Cardiac muscle cell (in vitro differentiated cells and primary cell): ENCODE measurements at regions not wholly inside any gene's neighbourhood (a gene's known extent, or its start where the extent isn't known, plus 50 kb on each side); places are given as distances from the start of the nearest gene placed in this dataset.

Source experiments
- DNase-seq, 2 donors: peaks; one replicate each; pipeline versions ENCODE4 v3.0.0 to v3.0.0-alpha.2; 2010 to 2017; ENCODE audit warnings: low read depth in 1 of 2, low spot score in 1 of 2
- H3K27ac ChIP-seq: fragments of 200-600 bp; sonication (generic); 2 replicates; pipeline ENCODE4 v1.5.1; 2016
- H3K27me3 ChIP-seq: fragments of 200-600 bp; sonication (generic); 2 replicates; pipeline ENCODE4 v1.6.0; 2016; ENCODE audit warnings: control low read depth
- H3K36me3 ChIP-seq: fragments of 200-600 bp; sonication (generic); 2 replicates; pipeline ENCODE4 v1.5.1; 2016; ENCODE audit warnings: control low read depth
- H3K4me1 ChIP-seq: fragments of 200-600 bp; sonication (generic); 2 replicates; pipeline ENCODE4 v1.8.1; 2017; ENCODE audit warnings: low read depth, mild to moderate bottlenecking, mixed run types
- H3K4me3 ChIP-seq: fragments of 200-600 bp; sonication (generic); 2 replicates; pipeline ENCODE4 v1.5.1; 2016; ENCODE audit warnings: mild to moderate bottlenecking
- H3K9me3 ChIP-seq: fragments of 200-600 bp; sonication (generic); 2 replicates; pipeline ENCODE4 v1.5.1; 2017; ENCODE audit warnings: low read depth, mild to moderate bottlenecking, control low read depth
- CTCF ChIP-seq: IDR thresholded peaks from 2 replicates; pipeline ENCODE4 v1.5.1; 2012; ENCODE audit warnings: low read depth, mild to moderate bottlenecking, low read length

GRCh38 chr3:190252080-190252479 is 70.2 kb downstream of the CLDN1 start:
- H3K9me3 ChIP-seq = no peaks in the 10 kb centered on the region
- no peaks in the 10 kb centered on the region for H3K27me3 ChIP-seq
- no peak overlapping the region for H3K4me3 ChIP-seq
- peak in 1 of 2 donors; percentile 90 for DNase-seq
- no peak overlapping the region for H3K27ac ChIP-seq
- no peaks in the 10 kb centered on the region for H3K4me1 ChIP-seq
- TF ChIP-seq CTCF = no peak
- H3K36me3 ChIP-seq = no peaks in the 10 kb centered on the region

GRCh38 chr3:190249414-190249813 is 72.8 kb downstream of the CLDN1 start:
- H3K4me3 ChIP-seq = no peak overlapping the region
- DNase-seq = no peak
- no peaks in the 10 kb centered on the region for H3K4me1 ChIP-seq
- no peak overlapping the region for H3K27ac ChIP-seq
- no peak for TF ChIP-seq CTCF
- H3K9me3 ChIP-seq = no peaks in the 10 kb centered on the region
- H3K36me3 ChIP-seq = no peaks in the 10 kb centered on the region
- H3K27me3 ChIP-seq = no peaks in the 10 kb centered on the region

GRCh38 chr3:190242147-190242546 is 80.1 kb downstream of the CLDN1 start:
- TF ChIP-seq CTCF = no peak
- Histone ChIP-seq H3K36me3 (no peaks in the 10 kb centered on the region), H3K9me3 (no peaks in the 10 kb centered on the region), H3K27me3 (no peaks in the 10 kb centered on the region), H3K27ac (no peak overlapping the region), H3K4me3 (no peak overlapping the region), H3K4me1 (no peaks in the 10 kb centered on the region)
- DNase-seq = no peak

- Histone ChIP-seq H3K36me3 (no peaks in the 10 kb centered on the region), H3K27me3 (no peaks in the 10 kb centered on the region), H3K9me3 (no peaks in the 10 kb centered on the region), H3K4me3 (no peak overlapping the region), H3K27ac (no peak overlapping the region), H3K4me1 (no peaks in the 10 kb centered on the region)
- DNase-seq = no peak
- no peak for TF ChIP-seq CTCF
Observed at GRCh38 chr3:190239325-190239724, 82.9 kb downstream of the CLDN1 start.

GRCh38 chr3:190238871-190239270 is 83.4 kb downstream of the CLDN1 start:
- H3K4me3 ChIP-seq = no peak overlapping the region
- H3K27ac ChIP-seq = no peak overlapping the region
- TF ChIP-seq CTCF = no peak
- H3K4me1 ChIP-seq = no peaks in the 10 kb centered on the region
- no peaks in the 10 kb centered on the region for H3K9me3 ChIP-seq
- no peaks in the 10 kb centered on the region for H3K36me3 ChIP-seq
- no peaks in the 10 kb centered on the region for H3K27me3 ChIP-seq
- DNase-seq = no peak

- Histone ChIP-seq H3K36me3 (no peaks in the 10 kb centered on the region), H3K4me3 (no peak overlapping the region), H3K9me3 (no peaks in the 10 kb centered on the region)
Observed at GRCh38 chr3:190234621-190235020, 87.6 kb downstream of the CLDN1 start.

More at GRCh38 chr3:190234621-190235020, 87.6 kb downstream of the CLDN1 start:
- Histone ChIP-seq H3K4me1 (no peaks in the 10 kb centered on the region), H3K27ac (no peak overlapping the region), H3K27me3 (no peaks in the 10 kb centered on the region)
- no peak for TF ChIP-seq CTCF
- DNase-seq = no peak
